Ovary (tissue), 3 donors: ENCODE measurements at regions not wholly inside any gene's neighbourhood (a gene's known extent, or its start where the extent isn't known, plus 50 kb on each side); places are given as distances from the start of the nearest gene placed in this dataset.

Experiments used
- POLR2A ChIP-seq: fragments of 450-650 bp; IDR thresholded peaks from one replicate; pipeline ENCODE4 v1.6.1; 2017; ENCODE audit warnings: antibody characterized with exemption, mild to moderate bottlenecking, moderate library complexity
- TF ChIP-seq, protein P1 (sequence below), 3 donors: fragments of 450-650 bp in 2 of 3; fragments of 200-600 bp in 1 of 3; IDR thresholded peaks; one replicate each; pipeline versions ENCODE4 v1.5.1 to v1.8.0; 2016 to 2022; ENCODE audit warnings: antibody characterized with exemption in 3 of 3, mild to moderate bottlenecking in 1 of 3
- donor health status: DM: no; HTN: no; CAD: no.

DNA sequence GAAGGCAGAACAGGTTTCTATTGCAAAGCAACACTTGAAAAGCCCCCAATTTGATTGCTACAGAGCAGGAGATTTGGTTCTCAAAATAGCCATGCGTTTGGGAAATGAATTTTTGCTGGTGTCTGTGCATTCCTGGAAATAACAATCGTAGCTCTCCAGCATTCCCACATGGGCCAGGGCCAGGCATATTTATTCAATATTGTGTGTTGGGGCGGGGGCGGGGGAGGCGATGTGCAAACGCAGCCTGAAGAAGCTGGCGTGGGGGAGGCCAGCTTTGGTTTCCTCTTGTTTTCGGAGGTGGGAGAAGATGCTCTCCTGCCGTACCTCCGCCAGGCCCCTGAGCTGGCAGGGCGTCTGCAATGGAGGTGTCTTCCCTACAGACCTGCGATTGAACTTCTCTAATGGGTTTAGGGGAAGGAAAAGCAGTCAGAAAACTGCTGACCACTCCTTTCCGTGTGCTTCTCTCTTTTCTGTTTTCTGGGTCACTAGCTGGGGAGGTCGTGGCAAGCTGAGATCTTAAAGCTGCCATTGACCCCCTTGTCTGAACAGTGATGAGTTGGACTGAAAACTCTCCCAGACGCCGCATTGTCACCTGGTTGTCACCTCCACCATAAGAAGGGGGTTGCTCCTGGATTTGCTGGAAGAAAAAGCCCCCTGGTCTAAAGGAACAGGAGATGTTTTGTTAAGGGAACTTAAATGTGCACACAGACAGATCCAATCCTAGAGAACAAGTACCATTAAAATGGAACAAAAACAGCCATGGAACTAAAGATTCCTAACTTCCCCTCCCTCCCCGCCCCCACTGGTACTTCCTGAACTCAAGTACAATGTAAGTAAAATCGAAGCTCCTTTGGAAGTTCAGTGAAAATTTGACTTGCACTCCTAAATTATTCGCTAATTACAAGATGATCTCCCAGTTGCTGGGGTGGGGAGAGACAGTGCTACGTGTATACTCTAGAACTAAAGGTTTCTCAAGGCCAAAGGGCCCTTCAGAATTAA lies 56.4 kb upstream of the HABP2 start:
- TF ChIP-seq, protein P1, sequence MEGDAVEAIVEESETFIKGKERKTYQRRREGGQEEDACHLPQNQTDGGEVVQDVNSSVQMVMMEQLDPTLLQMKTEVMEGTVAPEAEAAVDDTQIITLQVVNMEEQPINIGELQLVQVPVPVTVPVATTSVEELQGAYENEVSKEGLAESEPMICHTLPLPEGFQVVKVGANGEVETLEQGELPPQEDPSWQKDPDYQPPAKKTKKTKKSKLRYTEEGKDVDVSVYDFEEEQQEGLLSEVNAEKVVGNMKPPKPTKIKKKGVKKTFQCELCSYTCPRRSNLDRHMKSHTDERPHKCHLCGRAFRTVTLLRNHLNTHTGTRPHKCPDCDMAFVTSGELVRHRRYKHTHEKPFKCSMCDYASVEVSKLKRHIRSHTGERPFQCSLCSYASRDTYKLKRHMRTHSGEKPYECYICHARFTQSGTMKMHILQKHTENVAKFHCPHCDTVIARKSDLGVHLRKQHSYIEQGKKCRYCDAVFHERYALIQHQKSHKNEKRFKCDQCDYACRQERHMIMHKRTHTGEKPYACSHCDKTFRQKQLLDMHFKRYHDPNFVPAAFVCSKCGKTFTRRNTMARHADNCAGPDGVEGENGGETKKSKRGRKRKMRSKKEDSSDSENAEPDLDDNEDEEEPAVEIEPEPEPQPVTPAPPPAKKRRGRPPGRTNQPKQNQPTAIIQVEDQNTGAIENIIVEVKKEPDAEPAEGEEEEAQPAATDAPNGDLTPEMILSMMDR (IDR thresholded peaks at IDR 0.05), result no peak
- TF ChIP-seq POLR2A, result no peak
